K562 (cell line): ENCODE measurements at regions not wholly inside any gene's neighbourhood (a gene's known extent, or its start where the extent isn't known, plus 50 kb on each side); places are given as distances from the start of the nearest gene placed in this dataset.

Experiments
- PYGO2 ChIP-seq: fragments of 450-650 bp; IDR thresholded peaks from 2 replicates; pipeline ENCODE4 v1.6.1; 2016; ENCODE audit warnings: mild to moderate bottlenecking, missing genetic modification characterization, moderate library complexity, missing compliant biosample characterization
- TF ChIP-seq, protein P1 (sequence below): fragments of 200-600 bp; sonication (generic); IDR thresholded peaks from one replicate; pipeline ENCODE4 v1.6.1; 2012; ENCODE audit warnings: mild to moderate bottlenecking, low read depth, low read length, inconsistent platforms

DNA sequence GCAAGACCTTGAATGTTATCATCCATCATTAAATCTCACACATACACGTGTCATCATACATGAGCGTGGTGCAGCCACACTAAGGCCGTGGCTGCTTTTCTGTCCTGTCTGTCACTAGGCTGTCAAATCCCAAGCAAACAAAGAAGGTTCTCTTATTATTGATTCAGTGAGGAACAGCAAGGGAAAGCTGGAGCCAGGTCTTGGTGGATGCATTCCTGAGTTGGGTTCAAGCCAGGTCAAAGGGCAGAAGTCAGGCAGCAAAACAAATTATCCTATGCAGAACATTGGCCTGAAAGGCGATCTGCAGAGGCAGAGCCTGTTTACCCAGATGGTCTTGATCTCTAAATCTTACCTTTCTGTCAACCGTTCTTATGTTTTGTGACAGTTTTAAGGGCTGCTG lies 252.3 kb downstream of the NEDD1 start (continued):
- TF ChIP-seq, protein P1, sequence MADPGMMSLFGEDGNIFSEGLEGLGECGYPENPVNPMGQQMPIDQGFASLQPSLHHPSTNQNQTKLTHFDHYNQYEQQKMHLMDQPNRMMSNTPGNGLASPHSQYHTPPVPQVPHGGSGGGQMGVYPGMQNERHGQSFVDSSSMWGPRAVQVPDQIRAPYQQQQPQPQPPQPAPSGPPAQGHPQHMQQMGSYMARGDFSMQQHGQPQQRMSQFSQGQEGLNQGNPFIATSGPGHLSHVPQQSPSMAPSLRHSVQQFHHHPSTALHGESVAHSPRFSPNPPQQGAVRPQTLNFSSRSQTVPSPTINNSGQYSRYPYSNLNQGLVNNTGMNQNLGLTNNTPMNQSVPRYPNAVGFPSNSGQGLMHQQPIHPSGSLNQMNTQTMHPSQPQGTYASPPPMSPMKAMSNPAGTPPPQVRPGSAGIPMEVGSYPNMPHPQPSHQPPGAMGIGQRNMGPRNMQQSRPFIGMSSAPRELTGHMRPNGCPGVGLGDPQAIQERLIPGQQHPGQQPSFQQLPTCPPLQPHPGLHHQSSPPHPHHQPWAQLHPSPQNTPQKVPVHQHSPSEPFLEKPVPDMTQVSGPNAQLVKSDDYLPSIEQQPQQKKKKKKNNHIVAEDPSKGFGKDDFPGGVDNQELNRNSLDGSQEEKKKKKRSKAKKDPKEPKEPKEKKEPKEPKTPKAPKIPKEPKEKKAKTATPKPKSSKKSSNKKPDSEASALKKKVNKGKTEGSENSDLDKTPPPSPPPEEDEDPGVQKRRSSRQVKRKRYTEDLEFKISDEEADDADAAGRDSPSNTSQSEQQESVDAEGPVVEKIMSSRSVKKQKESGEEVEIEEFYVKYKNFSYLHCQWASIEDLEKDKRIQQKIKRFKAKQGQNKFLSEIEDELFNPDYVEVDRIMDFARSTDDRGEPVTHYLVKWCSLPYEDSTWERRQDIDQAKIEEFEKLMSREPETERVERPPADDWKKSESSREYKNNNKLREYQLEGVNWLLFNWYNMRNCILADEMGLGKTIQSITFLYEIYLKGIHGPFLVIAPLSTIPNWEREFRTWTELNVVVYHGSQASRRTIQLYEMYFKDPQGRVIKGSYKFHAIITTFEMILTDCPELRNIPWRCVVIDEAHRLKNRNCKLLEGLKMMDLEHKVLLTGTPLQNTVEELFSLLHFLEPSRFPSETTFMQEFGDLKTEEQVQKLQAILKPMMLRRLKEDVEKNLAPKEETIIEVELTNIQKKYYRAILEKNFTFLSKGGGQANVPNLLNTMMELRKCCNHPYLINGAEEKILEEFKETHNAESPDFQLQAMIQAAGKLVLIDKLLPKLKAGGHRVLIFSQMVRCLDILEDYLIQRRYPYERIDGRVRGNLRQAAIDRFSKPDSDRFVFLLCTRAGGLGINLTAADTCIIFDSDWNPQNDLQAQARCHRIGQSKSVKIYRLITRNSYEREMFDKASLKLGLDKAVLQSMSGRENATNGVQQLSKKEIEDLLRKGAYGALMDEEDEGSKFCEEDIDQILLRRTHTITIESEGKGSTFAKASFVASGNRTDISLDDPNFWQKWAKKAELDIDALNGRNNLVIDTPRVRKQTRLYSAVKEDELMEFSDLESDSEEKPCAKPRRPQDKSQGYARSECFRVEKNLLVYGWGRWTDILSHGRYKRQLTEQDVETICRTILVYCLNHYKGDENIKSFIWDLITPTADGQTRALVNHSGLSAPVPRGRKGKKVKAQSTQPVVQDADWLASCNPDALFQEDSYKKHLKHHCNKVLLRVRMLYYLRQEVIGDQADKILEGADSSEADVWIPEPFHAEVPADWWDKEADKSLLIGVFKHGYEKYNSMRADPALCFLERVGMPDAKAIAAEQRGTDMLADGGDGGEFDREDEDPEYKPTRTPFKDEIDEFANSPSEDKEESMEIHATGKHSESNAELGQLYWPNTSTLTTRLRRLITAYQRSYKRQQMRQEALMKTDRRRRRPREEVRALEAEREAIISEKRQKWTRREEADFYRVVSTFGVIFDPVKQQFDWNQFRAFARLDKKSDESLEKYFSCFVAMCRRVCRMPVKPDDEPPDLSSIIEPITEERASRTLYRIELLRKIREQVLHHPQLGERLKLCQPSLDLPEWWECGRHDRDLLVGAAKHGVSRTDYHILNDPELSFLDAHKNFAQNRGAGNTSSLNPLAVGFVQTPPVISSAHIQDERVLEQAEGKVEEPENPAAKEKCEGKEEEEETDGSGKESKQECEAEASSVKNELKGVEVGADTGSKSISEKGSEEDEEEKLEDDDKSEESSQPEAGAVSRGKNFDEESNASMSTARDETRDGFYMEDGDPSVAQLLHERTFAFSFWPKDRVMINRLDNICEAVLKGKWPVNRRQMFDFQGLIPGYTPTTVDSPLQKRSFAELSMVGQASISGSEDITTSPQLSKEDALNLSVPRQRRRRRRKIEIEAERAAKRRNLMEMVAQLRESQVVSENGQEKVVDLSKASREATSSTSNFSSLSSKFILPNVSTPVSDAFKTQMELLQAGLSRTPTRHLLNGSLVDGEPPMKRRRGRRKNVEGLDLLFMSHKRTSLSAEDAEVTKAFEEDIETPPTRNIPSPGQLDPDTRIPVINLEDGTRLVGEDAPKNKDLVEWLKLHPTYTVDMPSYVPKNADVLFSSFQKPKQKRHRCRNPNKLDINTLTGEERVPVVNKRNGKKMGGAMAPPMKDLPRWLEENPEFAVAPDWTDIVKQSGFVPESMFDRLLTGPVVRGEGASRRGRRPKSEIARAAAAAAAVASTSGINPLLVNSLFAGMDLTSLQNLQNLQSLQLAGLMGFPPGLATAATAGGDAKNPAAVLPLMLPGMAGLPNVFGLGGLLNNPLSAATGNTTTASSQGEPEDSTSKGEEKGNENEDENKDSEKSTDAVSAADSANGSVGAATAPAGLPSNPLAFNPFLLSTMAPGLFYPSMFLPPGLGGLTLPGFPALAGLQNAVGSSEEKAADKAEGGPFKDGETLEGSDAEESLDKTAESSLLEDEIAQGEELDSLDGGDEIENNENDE = no peak
- TF ChIP-seq PYGO2 (tag) = no peak
